Calu3 (cell line): ENCODE measurements at regions not wholly inside any gene's neighbourhood (a gene's known extent, or its start where the extent isn't known, plus 50 kb on each side); places are given as distances from the start of the nearest gene placed in this dataset.

Source experiments
- BruUV-seq: library from RNA; stranded (reverse); fragments of 400-500 nt; replicated peaks from 2 replicates; lab custom pipeline; 2021; lab: Mats Ljungman, UMichigan
- CTCF ChIA-PET: fragments of 300-600 bp; sonication (Branson Sonifier 250); formaldehyde crosslinking; loops from one replicate; lab custom pipeline; 2022; ENCODE audit warnings: antibody characterized with exemption; lab: Charles Lee
- DNase-seq: peaks from one replicate; pipeline ENCODE4 v3.0.0; 2022
- H3K27ac Mint-ChIP-seq: one replicate; pipeline ENCODE4 v1.8.0; 2022; ENCODE audit warnings: mixed read lengths; ENCODE audit not compliant: unreplicated experiment
- H3K27me3 Mint-ChIP-seq: one replicate; pipeline ENCODE4 v1.8.0; 2022; ENCODE audit warnings: mixed read lengths; ENCODE audit not compliant: unreplicated experiment
- H3K36me3 Mint-ChIP-seq: one replicate; pipeline ENCODE4 v1.8.0; 2022; ENCODE audit warnings: mild to moderate bottlenecking, moderate library complexity, mixed read lengths; ENCODE audit not compliant: insufficient read depth, unreplicated experiment
- H3K4me1 Mint-ChIP-seq: one replicate; pipeline ENCODE4 v1.8.0; 2022; ENCODE audit warnings: mild to moderate bottlenecking, low read depth, mixed read lengths; ENCODE audit not compliant: unreplicated experiment
- H3K4me3 Mint-ChIP-seq: one replicate; pipeline ENCODE4 v1.8.0; 2022; ENCODE audit warnings: mild to moderate bottlenecking, low read depth, moderate library complexity, mixed read lengths; ENCODE audit not compliant: unreplicated experiment
- H3K9me3 Mint-ChIP-seq: one replicate; pipeline ENCODE4 v1.8.0; 2022; ENCODE audit warnings: low read depth, mixed read lengths; ENCODE audit not compliant: unreplicated experiment
- CTCF ChIP-seq: fragments of 200-600 bp; IDR thresholded peaks from one replicate; pipeline ENCODE4 v1.8.0; 2022; ENCODE audit warnings: antibody characterized with exemption; ENCODE audit not compliant: unreplicated experiment
- intact Hi-C: fragments of 100-400 bp; cut with micrococcal nuclease; formaldehyde crosslinking; loops from one replicate; pipeline ENCODE4 v1.10.0; 2022; ENCODE audit not compliant: unreplicated experiment

GRCh38 chr12:48286665-48287064 is 64.1 kb downstream of the ZNF641 start:
- Mint-ChIP-seq H3K9me3 (no peaks in the 10 kb centered on the region), H3K4me3 (no peak overlapping the region), H3K27ac (no peak overlapping the region), H3K27me3 (no peaks in the 10 kb centered on the region), H3K4me1 (no peaks in the 10 kb centered on the region), H3K36me3 (no peaks in the 10 kb centered on the region)
- TF ChIP-seq CTCF = no peak
- intact Hi-C loops = no loop called here
- CTCF ChIA-PET = no interaction called here
- no TSS peak for BruUV-seq
- DNase-seq = no peak

- Mint-ChIP-seq H3K9me3 (no peaks in the 10 kb centered on the region), H3K4me3 (no peak overlapping the region), H3K27me3 (no peaks in the 10 kb centered on the region), H3K36me3 (no peaks in the 10 kb centered on the region), H3K4me1 (no peaks in the 10 kb centered on the region), H3K27ac (no peak overlapping the region)
- intact Hi-C loops = no loop called here
- no peak for TF ChIP-seq CTCF
- CTCF ChIA-PET = no interaction called here
- DNase-seq = no peak
- no TSS peak for BruUV-seq
Observed at GRCh38 chr12:48285751-48286650, 64.7 kb downstream of the ZNF641 start.

GRCh38 chr12:48281811-48282210 is 68.9 kb downstream of the ZNF641 start:
- H3K27me3 Mint-ChIP-seq = no peaks in the 10 kb centered on the region
- peaks cover 12% of the 10 kb centered on the region for H3K4me1 Mint-ChIP-seq
- no TSS peak for BruUV-seq
- DNase-seq = no peak
- H3K4me3 Mint-ChIP-seq = no peak overlapping the region
- H3K27ac Mint-ChIP-seq = no peak overlapping the region
- peaks cover under 1% of the 10 kb centered on the region for H3K9me3 Mint-ChIP-seq
- no peaks in the 10 kb centered on the region for H3K36me3 Mint-ChIP-seq
- no peak for TF ChIP-seq CTCF
- intact Hi-C loops = no loop called here
- CTCF ChIA-PET = no interaction called here

- DNase-seq = no peak
- H3K9me3 Mint-ChIP-seq = peaks cover 5% of the 10 kb centered on the region
- intact Hi-C loops = no loop called here
- TF ChIP-seq CTCF = no peak
- CTCF ChIA-PET = interaction anchor here (0.7 kb wide), 1 partner anchor 16 kb away, joined by 3 read pairs; no protein-coding TSS in a partner anchor
- H3K27me3 Mint-ChIP-seq = peaks cover 2% of the 10 kb centered on the region
- H3K36me3 Mint-ChIP-seq = no peaks in the 10 kb centered on the region
- H3K4me1 Mint-ChIP-seq = peaks cover 12% of the 10 kb centered on the region
- no peak overlapping the region for H3K27ac Mint-ChIP-seq
- no TSS peak for BruUV-seq
- no peak overlapping the region for H3K4me3 Mint-ChIP-seq
Observed at GRCh38 chr12:48280572-48280971, 70.1 kb downstream of the ZNF641 start.
